GM23338 (cell line): ENCODE measurements at regions not wholly inside any gene's neighbourhood (a gene's known extent, or its start where the extent isn't known, plus 50 kb on each side); places are given as distances from the start of the nearest gene placed in this dataset.

Experiments used
- CREB1 ChIP-seq: fragments of 250-450 bp; sonication (Bioruptor Pico); IDR thresholded peaks from 2 replicates; pipeline ENCODE4 v1.5.0; 2020; ENCODE audit warnings: low read depth, mild to moderate bottlenecking, moderate library complexity
- EZH2 ChIP-seq: fragments of 200-600 bp; sonication (generic); IDR thresholded peaks from one replicate; pipeline ENCODE4 v1.8.0; 2017; ENCODE audit warnings: antibody characterized with exemption, mild to moderate bottlenecking, low read depth; ENCODE audit not compliant: unreplicated experiment
- EZH2phosphoT487 ChIP-seq: fragments of 200-600 bp; sonication (generic); IDR thresholded peaks from one replicate; pipeline ENCODE4 v1.8.1; 2018; ENCODE audit warnings: antibody characterized with exemption; ENCODE audit not compliant: unreplicated experiment
- JUNB ChIP-seq: IDR thresholded peaks from one replicate; pipeline ENCODE4 v1.6.1; 2016; ENCODE audit warnings: antibody characterized with exemption; ENCODE audit not compliant: unreplicated experiment
- NANOG ChIP-seq: IDR thresholded peaks from 2 replicates; pipeline ENCODE4 v1.6.1; 2016; ENCODE audit warnings: antibody characterized with exemption, borderline replicate concordance
- POLR2AphosphoS5 ChIP-seq: IDR thresholded peaks from 2 replicates; pipeline ENCODE4 v1.6.1; 2016; ENCODE audit warnings: antibody characterized with exemption, low read depth
- STAT1 ChIP-seq: IDR thresholded peaks from one replicate; pipeline ENCODE4 v1.6.1; 2016; ENCODE audit warnings: antibody characterized with exemption; ENCODE audit not compliant: unreplicated experiment
- ZNF331 ChIP-seq: fragments of 250-450 bp; sonication (Bioruptor Pico); IDR thresholded peaks from 2 replicates; pipeline ENCODE4 v1.5.0; 2020; ENCODE audit warnings: low read depth, mild to moderate bottlenecking, moderate library complexity
- TF ChIP-seq, protein P1 (sequence below), 2 experiments: fragments of 200-600 bp in 1 of 2; sonication (generic) in 1 of 2; conservative IDR thresholded peaks; 2 replicates each; pipeline versions ENCODE4 v1.5.1 to v1.6.1; 2016 to 2017; ENCODE audit warnings: antibody characterized with exemption in 2 of 2, low read depth in 2 of 2, mild to moderate bottlenecking in 2 of 2, moderate library complexity in 1 of 2
- TF ChIP-seq, protein P2 (sequence below): IDR thresholded peaks from one replicate; pipeline ENCODE4 v1.6.1; 2018; ENCODE audit warnings: antibody characterized with exemption; ENCODE audit not compliant: unreplicated experiment
- TF ChIP-seq, protein P3 (sequence below): IDR thresholded peaks from 2 replicates; pipeline ENCODE4 v1.6.1; 2016; ENCODE audit warnings: antibody characterized with exemption

DNA sequence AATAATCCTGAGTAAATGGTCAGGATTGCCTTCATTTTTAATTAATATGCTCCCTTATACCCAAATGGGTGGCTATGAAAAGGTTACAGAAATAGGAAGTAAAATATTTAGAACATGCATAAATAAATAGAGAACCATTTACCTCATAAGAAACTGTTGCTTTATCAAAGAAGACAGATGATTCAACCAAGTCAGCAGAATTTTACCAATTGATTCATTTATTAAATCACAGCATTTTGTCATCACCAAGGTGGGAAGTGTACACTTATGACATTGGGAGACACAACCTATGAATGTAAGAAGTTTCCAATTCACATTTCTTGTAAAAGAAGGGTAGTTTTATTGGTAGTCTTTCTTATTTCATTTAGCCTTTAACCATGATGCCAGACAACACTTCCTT lies 870.3 kb upstream of the CHORDC1 start:
- TF ChIP-seq, protein P1, sequence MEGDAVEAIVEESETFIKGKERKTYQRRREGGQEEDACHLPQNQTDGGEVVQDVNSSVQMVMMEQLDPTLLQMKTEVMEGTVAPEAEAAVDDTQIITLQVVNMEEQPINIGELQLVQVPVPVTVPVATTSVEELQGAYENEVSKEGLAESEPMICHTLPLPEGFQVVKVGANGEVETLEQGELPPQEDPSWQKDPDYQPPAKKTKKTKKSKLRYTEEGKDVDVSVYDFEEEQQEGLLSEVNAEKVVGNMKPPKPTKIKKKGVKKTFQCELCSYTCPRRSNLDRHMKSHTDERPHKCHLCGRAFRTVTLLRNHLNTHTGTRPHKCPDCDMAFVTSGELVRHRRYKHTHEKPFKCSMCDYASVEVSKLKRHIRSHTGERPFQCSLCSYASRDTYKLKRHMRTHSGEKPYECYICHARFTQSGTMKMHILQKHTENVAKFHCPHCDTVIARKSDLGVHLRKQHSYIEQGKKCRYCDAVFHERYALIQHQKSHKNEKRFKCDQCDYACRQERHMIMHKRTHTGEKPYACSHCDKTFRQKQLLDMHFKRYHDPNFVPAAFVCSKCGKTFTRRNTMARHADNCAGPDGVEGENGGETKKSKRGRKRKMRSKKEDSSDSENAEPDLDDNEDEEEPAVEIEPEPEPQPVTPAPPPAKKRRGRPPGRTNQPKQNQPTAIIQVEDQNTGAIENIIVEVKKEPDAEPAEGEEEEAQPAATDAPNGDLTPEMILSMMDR (conservative IDR thresholded peaks at IDR 0.05; ENCODE audit: low read depth in 2 of 2): no peak
- TF ChIP-seq POLR2AphosphoS5: no peak
- no peak for TF ChIP-seq CREB1 (CRISPR knock-in tag)
- no peak for TF ChIP-seq EZH2phosphoT487
- TF ChIP-seq JUNB: no peak
- no peak for TF ChIP-seq EZH2
- TF ChIP-seq, protein P2, sequence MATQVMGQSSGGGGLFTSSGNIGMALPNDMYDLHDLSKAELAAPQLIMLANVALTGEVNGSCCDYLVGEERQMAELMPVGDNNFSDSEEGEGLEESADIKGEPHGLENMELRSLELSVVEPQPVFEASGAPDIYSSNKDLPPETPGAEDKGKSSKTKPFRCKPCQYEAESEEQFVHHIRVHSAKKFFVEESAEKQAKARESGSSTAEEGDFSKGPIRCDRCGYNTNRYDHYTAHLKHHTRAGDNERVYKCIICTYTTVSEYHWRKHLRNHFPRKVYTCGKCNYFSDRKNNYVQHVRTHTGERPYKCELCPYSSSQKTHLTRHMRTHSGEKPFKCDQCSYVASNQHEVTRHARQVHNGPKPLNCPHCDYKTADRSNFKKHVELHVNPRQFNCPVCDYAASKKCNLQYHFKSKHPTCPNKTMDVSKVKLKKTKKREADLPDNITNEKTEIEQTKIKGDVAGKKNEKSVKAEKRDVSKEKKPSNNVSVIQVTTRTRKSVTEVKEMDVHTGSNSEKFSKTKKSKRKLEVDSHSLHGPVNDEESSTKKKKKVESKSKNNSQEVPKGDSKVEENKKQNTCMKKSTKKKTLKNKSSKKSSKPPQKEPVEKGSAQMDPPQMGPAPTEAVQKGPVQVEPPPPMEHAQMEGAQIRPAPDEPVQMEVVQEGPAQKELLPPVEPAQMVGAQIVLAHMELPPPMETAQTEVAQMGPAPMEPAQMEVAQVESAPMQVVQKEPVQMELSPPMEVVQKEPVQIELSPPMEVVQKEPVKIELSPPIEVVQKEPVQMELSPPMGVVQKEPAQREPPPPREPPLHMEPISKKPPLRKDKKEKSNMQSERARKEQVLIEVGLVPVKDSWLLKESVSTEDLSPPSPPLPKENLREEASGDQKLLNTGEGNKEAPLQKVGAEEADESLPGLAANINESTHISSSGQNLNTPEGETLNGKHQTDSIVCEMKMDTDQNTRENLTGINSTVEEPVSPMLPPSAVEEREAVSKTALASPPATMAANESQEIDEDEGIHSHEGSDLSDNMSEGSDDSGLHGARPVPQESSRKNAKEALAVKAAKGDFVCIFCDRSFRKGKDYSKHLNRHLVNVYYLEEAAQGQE: no peak
- TF ChIP-seq STAT1: no peak
- TF ChIP-seq, protein P3, sequence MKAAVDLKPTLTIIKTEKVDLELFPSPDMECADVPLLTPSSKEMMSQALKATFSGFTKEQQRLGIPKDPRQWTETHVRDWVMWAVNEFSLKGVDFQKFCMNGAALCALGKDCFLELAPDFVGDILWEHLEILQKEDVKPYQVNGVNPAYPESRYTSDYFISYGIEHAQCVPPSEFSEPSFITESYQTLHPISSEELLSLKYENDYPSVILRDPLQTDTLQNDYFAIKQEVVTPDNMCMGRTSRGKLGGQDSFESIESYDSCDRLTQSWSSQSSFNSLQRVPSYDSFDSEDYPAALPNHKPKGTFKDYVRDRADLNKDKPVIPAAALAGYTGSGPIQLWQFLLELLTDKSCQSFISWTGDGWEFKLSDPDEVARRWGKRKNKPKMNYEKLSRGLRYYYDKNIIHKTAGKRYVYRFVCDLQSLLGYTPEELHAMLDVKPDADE: no peak
- no peak for TF ChIP-seq NANOG
- TF ChIP-seq ZNF331: no peak
